GM19238 (cell line): ENCODE measurements at regions not wholly inside any gene's neighbourhood (a gene's known extent, or its start where the extent isn't known, plus 50 kb on each side); places are given as distances from the start of the nearest gene placed in this dataset.

Source experiments
- DNase-seq: peaks from one replicate; pipeline ENCODE4 v3.0.0; 2011; ENCODE audit warnings: low spot score; ENCODE audit not compliant: insufficient read length

GRCh38 chr1:57520743-57521515, 97.1 kb upstream of the DAB1 start:
- no peak for DNase-seq

GRCh38 chr1:57518496-57518895, 94.6 kb upstream of the DAB1 start:
- DNase-seq, result no peak

GRCh38 chr1:57517587-57518374, 93.9 kb upstream of the DAB1 start:
- DNase-seq, result no peak

GRCh38 chr1:57512386-57512785, 88.5 kb upstream of the DAB1 start:
- no peak for DNase-seq

GRCh38 chr1:57506941-57507340, 83.1 kb upstream of the DAB1 start:
- no peak for DNase-seq

GRCh38 chr1:57503337-57503736, 79.5 kb upstream of the DAB1 start:
- DNase-seq, result no peak

- DNase-seq, result no peak
Measured at GRCh38 chr1:57500136-57500830, 76.4 kb upstream of the DAB1 start.

GRCh38 chr1:57494530-57495079, 70.7 kb upstream of the DAB1 start:
- no peak for DNase-seq

- DNase-seq, result no peak
Measured at GRCh38 chr1:57492586-57493226, 68.8 kb upstream of the DAB1 start.

- DNase-seq, result no peak
Measured at GRCh38 chr1:57489358-57490036, 65.6 kb upstream of the DAB1 start.

- DNase-seq, result no peak
Measured at GRCh38 chr1:57485643-57486042, 61.8 kb upstream of the DAB1 start.

- DNase-seq, result no peak
Measured at GRCh38 chr1:57483954-57484353, 60.1 kb upstream of the DAB1 start.

GRCh38 chr1:57479471-57479870, 55.6 kb upstream of the DAB1 start:
- DNase-seq, result no peak

- DNase-seq, result no peak
Measured at GRCh38 chr1:57475366-57475765, 51.5 kb upstream of the DAB1 start.

- no peak for DNase-seq
Measured at GRCh38 chr1:57474137-57474750, 50.4 kb upstream of the DAB1 start.
